Transverse colon (tissue), 4 donors: ENCODE measurements at regions not wholly inside any gene's neighbourhood (a gene's known extent, or its start where the extent isn't known, plus 50 kb on each side); places are given as distances from the start of the nearest gene placed in this dataset.

Experiments used
- DNase-seq: peaks from one replicate; pipeline ENCODE4 v3.0.0-alpha.2; 2019
- H3K27ac ChIP-seq, 4 donors: fragments of 200-600 bp; sonication (generic); 2 replicates each; pipeline ENCODE4 v1.5.1; 2016 to 2018; ENCODE audit warnings: inconsistent platforms in 4 of 4
- H3K27me3 ChIP-seq: fragments of 200-600 bp; sonication (generic); 2 replicates; pipeline ENCODE4 v1.5.1; 2017; ENCODE audit warnings: inconsistent platforms
- H3K36me3 ChIP-seq, 4 donors: fragments of 200-600 bp; sonication (generic); 2 replicates each; pipeline ENCODE4 v1.5.1; 2017 to 2019; ENCODE audit warnings: inconsistent platforms in 4 of 4
- H3K4me1 ChIP-seq, 4 donors: fragments of 200-600 bp; sonication (generic); 2 replicates each; pipeline ENCODE4 v1.5.1; 2017 to 2020; ENCODE audit warnings: inconsistent platforms in 4 of 4
- H3K4me3 ChIP-seq, 4 donors: fragments of 200-600 bp; sonication (generic); 1 replicate in 1 of 4; 2 replicates in 3 of 4; pipeline versions ENCODE4 v1.5.1 to v1.6.1; 2017 to 2019; ENCODE audit warnings: inconsistent platforms in 4 of 4
- H3K9me3 ChIP-seq, 2 donors: fragments of 200-600 bp; sonication (generic); 2 replicates each; pipeline ENCODE4 v1.5.1; 2017 to 2019; ENCODE audit warnings: inconsistent platforms in 2 of 2
- CTCF ChIP-seq, 5 experiments: fragments of 200-600 bp in 3 of 5; fragments of 450-650 bp in 2 of 5; sonication (generic) in 3 of 5; IDR thresholded peaks; 1 replicate in 2 of 5; 2 replicates in 3 of 5; pipeline ENCODE4 v1.5.1; 2016 to 2017; ENCODE audit warnings: antibody characterized with exemption in 5 of 5, inconsistent platforms in 3 of 5, mild to moderate bottlenecking in 2 of 5, moderate library complexity in 1 of 5
- EP300 ChIP-seq: sonication (generic); formaldehyde crosslinking; IDR thresholded peaks from one replicate; pipeline ENCODE4 v1.6.1; 2017; ENCODE audit warnings: antibody characterized with exemption, low read depth
- POLR2A ChIP-seq: fragments of 450-650 bp; IDR thresholded peaks from one replicate; pipeline ENCODE4 v1.6.1; 2016; ENCODE audit warnings: antibody characterized with exemption, mild to moderate bottlenecking, moderate library complexity
- POLR2AphosphoS5 ChIP-seq, 3 donors: sonication (generic); formaldehyde crosslinking; IDR thresholded peaks; one replicate each; pipeline ENCODE4 v1.6.1; 2016; ENCODE audit warnings: antibody characterized with exemption in 3 of 3
- WGBS, 2 donors: methylation state at CpG; one replicate each; pipeline ENCODE4 v1.1.5; 2018; ENCODE audit warnings: low coverage in 1 of 2; 5-methylcytosine and 5-hydroxymethylcytosine counted together
- in situ Hi-C, 4 donors: fragments of 200-750 bp; cut with MboI; loops; one replicate each; pipeline versions ENCODE4 v1.15.0 to v1.15.1; 2017; ENCODE audit warnings: low sequenced_read_pairs in 3 of 4, low pct_ligation_motif_present in 1 of 4, low pct_unique_long_range_greater_than_20kb in 1 of 4
- intact Hi-C: fragments of 100-400 bp; cut with DNase I; formaldehyde crosslinking; loops from one replicate; pipeline ENCODE4 v1.15.1; 2023; ENCODE audit warnings: low total_unique reads

GRCh38 chr10:10872035-10872673, 145.5 kb upstream of the CELF2 start:
- peaks cover 3 to 21% (median 18%) of the 10 kb centered on the region in 4 donors for H3K4me1 ChIP-seq
- DNase-seq, result no peak
- H3K4me3 ChIP-seq, result no peak overlapping the region
- H3K9me3 ChIP-seq, result no peaks in the 10 kb centered on the region
- intact Hi-C loops (loop anchor here (10.0 kb wide), 1 partner anchor 77 kb away; no protein-coding TSS in a partner anchor), in situ Hi-C loops (no loop called here)
- peak overlapping the region; percentile 60 to 77 (median 69) for H3K27ac ChIP-seq
- 20 to 23% methylated on average over 6 of the region's 6 CpGs for WGBS, 2 donors
- H3K36me3 ChIP-seq, result no peaks in the 10 kb centered on the region
- no peaks in the 10 kb centered on the region for H3K27me3 ChIP-seq
- TF ChIP-seq CTCF (IDR thresholded peaks at IDR 0.05), result no peak
- no peak for TF ChIP-seq POLR2A
- TF ChIP-seq EP300, result no peak
- TF ChIP-seq POLR2AphosphoS5 (IDR thresholded peaks at IDR 0.05), result peak; percentile 35 to 61 (median 57)

GRCh38 chr10:10872764-10873163, 144.9 kb upstream of the CELF2 start:
- intact Hi-C loops (loop anchor here (10.0 kb wide), 1 partner anchor 78 kb away; no protein-coding TSS in a partner anchor), in situ Hi-C loops (no loop called here)
- TF ChIP-seq EP300, result no peak
- no peak for TF ChIP-seq CTCF (IDR thresholded peaks at IDR 0.05)
- no peak for TF ChIP-seq POLR2AphosphoS5 (IDR thresholded peaks at IDR 0.05)
- H3K4me3 ChIP-seq, result no peak overlapping the region
- WGBS, 2 donors, result 31 to 38% methylated on average over 1 to 2 of the region's 2 CpGs
- H3K27ac ChIP-seq, result peak overlapping the region; percentile 60 to 77 (median 63)
- no peaks in the 10 kb centered on the region for H3K27me3 ChIP-seq
- H3K4me1 ChIP-seq, result peaks cover 3 to 21% (median 18%) of the 10 kb centered on the region in 4 donors
- H3K36me3 ChIP-seq, result no peaks in the 10 kb centered on the region
- H3K9me3 ChIP-seq, result no peaks in the 10 kb centered on the region
- no peak for DNase-seq

DNA sequence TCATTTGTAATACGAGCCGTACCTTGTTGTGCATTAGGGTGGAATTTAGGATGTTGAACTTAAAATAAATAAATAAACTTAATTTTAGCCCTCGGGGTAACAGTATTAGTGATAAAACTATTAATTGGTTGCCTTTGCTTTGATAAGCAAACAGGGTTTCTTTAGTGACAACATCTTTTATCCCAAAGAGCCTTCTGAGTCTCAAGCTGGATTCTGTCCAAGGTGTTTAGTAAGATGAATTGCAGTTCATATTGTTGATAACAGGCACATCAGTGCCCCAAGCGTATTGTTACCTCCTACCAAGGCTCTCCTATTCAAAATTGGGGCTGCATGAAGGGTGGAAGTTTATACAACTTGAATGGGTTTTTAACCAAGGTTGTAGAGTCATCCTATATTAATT, 144.4 kb upstream of the CELF2 start:
- Histone ChIP-seq H3K36me3 (no peaks in the 10 kb centered on the region), H3K27ac (no peak overlapping the region), H3K9me3 (no peaks in the 10 kb centered on the region), H3K4me3 (no peak overlapping the region), H3K27me3 (no peaks in the 10 kb centered on the region), H3K4me1 (peaks cover 3 to 21% (median 18%) of the 10 kb centered on the region in 4 donors)
- WGBS, 2 donors, result 53 to 55% methylated on average over 4 of the region's 4 CpGs
- intact Hi-C loops (loop anchor here (10.0 kb wide), 1 partner anchor 78 kb away; no protein-coding TSS in a partner anchor), in situ Hi-C loops (no loop called here)
- no peak for TF ChIP-seq EP300
- no peak for TF ChIP-seq POLR2AphosphoS5 (IDR thresholded peaks at IDR 0.05)
- no peak for TF ChIP-seq CTCF (IDR thresholded peaks at IDR 0.05)
- no peak for TF ChIP-seq POLR2A
- no peak for DNase-seq

DNA sequence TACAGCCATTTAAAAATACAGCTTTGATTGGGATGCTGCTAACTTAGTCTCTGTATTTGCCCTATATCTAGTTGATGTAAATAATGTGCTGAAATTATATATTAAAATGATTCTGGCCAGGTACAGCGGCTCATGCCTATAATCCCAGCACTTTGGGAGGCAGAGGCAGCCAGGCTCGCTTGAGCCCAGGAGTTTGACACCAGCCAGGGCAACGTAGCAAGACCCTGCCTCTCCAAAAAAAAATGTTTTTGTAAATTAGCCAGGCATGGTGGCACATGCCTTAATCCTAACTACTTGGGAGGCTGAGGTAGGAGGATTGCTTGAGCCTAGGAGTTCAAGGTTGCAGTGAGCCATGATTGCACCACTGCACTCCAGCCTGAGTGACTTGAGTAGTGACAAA, 143.8 kb upstream of the CELF2 start:
- intact Hi-C loops (loop anchor here (10.0 kb wide), 1 partner anchor 79 kb away; no protein-coding TSS in a partner anchor), in situ Hi-C loops (no loop called here)
- no peak for DNase-seq
- 84% methylated on average over 3 of the region's 3 CpGs; no CpG with 5 or more reads in 1 of the 2 donors for WGBS, 2 donors
- Histone ChIP-seq H3K9me3 (no peaks in the 10 kb centered on the region), H3K4me1 (peaks cover 3 to 21% (median 18%) of the 10 kb centered on the region in 4 donors), H3K4me3 (no peak overlapping the region), H3K27me3 (no peaks in the 10 kb centered on the region), H3K36me3 (no peaks in the 10 kb centered on the region), H3K27ac (no peak overlapping the region)
- TF ChIP-seq CTCF (IDR thresholded peaks at IDR 0.05) (no peak), EP300 (no peak), POLR2A (no peak), POLR2AphosphoS5 (IDR thresholded peaks at IDR 0.05) (no peak)
